IPS DF 4.7 (cell line): ENCODE measurements at regions not wholly inside any gene's neighbourhood (a gene's known extent, or its start where the extent isn't known, plus 50 kb on each side); places are given as distances from the start of the nearest gene placed in this dataset.

ENCODE experiments used
- DNase-seq: peaks from one replicate; pipeline ENCODE4 v3.0.0-alpha.2; 2013; ENCODE audit warnings: low spot score; ENCODE audit errors: extremely low read depth

DNA sequence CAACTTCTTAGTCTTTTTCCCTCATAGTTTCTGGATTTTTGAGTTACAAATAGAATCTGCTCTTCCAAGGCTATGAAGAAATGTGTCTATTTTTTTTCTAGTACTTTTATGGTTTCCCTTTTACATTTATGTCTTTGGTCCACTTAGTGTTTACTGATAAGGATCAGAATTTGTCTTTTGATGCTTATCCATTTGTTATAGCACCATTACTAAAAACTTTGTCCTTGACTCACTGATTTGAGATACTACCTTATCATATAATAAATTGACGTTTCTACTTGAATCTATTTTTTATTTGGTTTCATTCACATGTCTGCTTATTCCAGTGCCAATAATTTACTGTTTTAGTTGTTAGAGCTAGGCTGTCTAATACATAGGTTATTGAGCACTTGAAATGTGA is 161.1 kb upstream of the DPYD start:
- no peak for DNase-seq

DNA sequence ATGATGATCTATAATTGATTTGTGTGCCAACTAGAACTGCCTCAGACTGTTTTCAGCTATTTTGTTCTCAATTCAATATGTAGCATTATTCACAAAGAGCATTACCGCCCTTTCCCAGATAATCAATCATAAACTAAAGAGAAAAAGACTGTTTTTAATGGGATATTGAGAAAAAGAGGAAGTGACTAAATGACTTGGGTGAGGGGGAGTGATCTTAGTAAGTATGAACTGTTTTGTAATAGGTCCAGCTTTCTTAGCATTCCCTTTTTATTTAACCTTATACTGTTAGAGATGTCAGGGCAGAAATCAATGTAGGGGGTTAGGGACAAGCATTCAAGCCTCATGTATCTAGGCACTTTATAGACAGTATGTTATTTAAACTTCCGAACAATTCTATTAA is 157.8 kb upstream of the DPYD start:
- DNase-seq, result no peak

- no peak for DNase-seq
Measured at GRCh38 chr1:98077691-98078090, 156.9 kb upstream of the DPYD start.

GRCh38 chr1:98075626-98076025 is 154.8 kb upstream of the DPYD start:
- no peak for DNase-seq

GRCh38 chr1:98073823-98074222 is 153.0 kb upstream of the DPYD start:
- DNase-seq, result no peak

- DNase-seq, result no peak
Measured at GRCh38 chr1:98073106-98073505, 152.3 kb upstream of the DPYD start.

GRCh38 chr1:98072047-98072446 is 151.2 kb upstream of the DPYD start:
- no peak for DNase-seq

- no peak for DNase-seq
Measured at GRCh38 chr1:98068016-98068415, 147.2 kb upstream of the DPYD start.

DNA sequence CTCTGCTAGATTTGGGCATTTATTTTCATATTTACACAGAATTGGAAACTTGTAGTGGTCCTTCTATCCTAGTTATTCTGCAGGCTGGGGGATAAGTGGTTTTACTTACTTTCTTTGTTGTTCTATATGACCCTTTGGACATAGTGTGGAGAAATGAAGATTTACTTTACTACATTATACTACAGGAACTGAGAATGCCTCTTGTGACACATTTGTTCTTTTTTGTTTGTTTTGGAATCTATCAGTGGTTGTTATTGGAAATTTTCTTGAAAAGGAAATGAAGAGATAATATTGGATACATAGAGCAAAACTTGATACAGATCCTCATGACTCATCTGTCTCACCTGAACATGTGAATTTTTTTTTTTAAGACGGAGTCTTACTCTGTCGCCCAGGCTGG is 146.1 kb upstream of the DPYD start:
- DNase-seq, result no peak

DNA sequence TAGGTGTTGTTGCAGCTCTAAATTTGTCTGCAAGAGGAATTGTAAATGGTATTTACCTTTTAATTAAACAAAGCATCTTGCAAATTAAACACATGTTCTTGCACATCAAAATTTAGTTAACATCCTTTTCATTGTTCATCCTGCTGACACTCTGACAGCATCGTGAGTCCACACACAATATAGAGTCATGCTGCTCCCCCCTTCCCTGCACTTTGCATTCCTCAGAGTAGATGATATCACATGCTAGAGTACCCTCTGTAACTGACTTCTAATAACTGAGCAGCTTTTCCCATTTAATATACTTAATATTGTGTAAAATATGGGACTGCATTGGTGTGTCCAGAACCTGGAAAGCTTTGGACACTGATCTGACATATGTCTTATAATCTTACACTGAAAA is 138.8 kb upstream of the DPYD start:
- no peak for DNase-seq

GRCh38 chr1:98058676-98059075 is 137.8 kb upstream of the DPYD start:
- DNase-seq, result no peak

- no peak for DNase-seq
Measured at GRCh38 chr1:98057236-98057910, 136.5 kb upstream of the DPYD start.

DNA sequence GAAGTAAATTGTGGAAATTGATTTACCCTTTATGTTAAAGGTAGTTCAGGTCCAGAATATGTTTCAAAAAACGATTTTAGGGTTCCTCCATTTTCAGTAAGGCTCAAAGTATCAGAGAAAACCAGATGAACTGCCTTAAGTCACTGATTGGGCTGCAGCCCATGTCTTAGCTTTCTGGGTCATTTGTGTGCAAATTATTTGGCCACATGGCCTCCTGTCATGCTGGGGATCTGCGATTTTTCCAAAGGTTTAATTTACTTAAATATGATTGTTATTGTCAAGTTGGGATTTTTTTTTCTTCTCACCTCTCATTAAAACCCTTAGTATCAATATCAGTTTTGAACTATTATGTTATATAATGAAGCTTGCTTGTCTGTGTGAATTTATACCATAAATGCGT is 135.9 kb upstream of the DPYD start:
- no peak for DNase-seq

- no peak for DNase-seq
Measured at GRCh38 chr1:98055457-98055856, 134.6 kb upstream of the DPYD start.

DNA sequence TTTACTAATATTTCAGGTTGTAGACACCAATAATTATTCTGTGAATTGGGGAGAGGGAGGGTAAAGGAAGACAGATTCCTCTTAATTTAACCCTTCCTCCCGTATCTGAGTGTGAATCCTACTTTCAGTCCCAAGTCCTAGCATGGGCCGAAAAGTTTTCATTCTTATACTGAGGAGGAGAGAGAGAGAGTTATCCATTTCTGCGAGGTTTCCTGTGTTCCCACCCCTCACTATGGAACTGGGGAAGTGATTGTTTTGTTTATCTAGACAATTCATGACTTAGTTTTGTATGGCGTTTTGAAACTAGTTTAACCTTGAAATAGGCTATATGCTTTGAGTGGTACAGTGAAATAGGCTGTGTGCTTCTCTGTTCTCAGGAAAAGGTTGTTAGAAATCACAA is 134.0 kb upstream of the DPYD start:
- no peak for DNase-seq

GRCh38 chr1:98054367-98054701 is 133.5 kb upstream of the DPYD start:
- DNase-seq, result no peak

DNA sequence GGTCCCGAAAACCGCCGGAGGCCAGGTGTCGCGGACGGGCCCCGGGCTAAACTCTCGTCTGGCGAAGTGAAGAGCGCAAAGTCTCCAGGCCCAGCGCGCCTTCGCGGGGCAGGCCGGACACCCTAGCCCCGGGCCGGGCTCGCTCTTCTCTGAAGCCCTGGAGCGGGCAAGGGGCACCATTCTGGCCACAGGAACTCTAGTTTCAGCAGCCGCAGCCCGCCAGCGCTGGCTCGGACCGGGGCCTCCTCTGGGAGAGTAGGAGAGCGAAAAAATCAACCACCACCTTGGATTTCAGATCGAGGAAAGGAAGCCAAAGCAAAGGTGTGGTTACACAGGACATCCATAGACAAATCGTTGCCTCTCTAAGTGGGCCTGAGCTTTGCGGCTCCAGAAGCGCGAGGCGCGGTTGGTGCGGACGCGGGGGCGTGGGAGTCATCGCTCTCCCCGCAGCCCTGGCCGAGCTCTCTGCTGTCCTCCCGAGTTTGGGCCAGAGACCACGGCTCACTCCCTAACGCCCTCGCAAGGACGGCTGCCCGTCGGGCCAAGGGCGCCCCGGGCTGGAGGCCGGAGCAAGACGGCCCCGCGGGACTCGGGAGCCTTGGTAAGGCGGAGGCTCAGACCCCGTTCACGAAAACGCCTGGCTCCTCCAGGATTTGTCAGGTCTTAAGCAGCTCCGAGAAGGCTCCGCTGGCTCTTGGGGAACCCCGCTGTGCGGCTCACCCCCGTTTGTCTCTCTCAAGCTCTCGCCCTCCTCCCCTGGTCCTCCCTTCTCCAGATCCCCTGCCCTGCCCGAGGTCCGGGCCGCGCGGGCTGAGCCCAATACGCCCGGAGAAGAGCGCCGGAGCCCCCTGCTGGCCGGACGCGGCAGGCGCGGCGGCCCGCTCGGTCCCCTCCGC is 132.9 kb upstream of the DPYD start:
- no peak for DNase-seq

- DNase-seq, result no peak
Measured at GRCh38 chr1:98051065-98051675, 130.3 kb upstream of the DPYD start.

- no peak for DNase-seq
Measured at GRCh38 chr1:98049370-98050135, 128.7 kb upstream of the DPYD start.

GRCh38 chr1:98048751-98049325 is 128.0 kb upstream of the DPYD start:
- DNase-seq, result no peak

DNA sequence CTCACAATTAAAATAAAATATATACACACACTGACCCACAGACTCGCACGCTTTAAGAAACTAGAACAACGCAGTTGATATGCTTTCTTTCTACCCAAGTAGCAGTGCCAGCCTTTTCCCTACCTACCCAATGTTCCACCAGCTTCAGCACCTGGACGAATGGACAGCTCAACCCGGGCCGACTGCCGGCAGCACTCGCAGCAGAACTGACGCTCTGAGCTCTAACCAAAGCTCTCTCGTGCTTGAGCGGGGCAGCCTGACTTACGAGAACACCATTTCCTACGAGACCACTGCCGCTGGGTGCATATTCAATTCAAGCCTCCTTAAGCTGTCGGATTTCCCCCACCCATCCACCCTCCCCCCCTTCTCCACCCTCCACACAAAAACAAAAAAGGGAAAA is 127.4 kb upstream of the DPYD start:
- DNase-seq, result no peak

- no peak for DNase-seq
Measured at GRCh38 chr1:98047171-98047570, 126.3 kb upstream of the DPYD start.
